Lower leg skin (tissue), 4 donors: ENCODE measurements at regions not wholly inside any gene's neighbourhood (a gene's known extent, or its start where the extent isn't known, plus 50 kb on each side); places are given as distances from the start of the nearest gene placed in this dataset.

ENCODE experiments used
- DNase-seq, 2 donors: peaks; one replicate each; pipeline ENCODE4 v3.0.0-alpha.2; 2019; ENCODE audit warnings: low spot score in 2 of 2
- H3K4me3 ChIP-seq: fragments of 200-600 bp; sonication (generic); 2 replicates; pipeline ENCODE4 v1.5.1; 2017; ENCODE audit warnings: mild to moderate bottlenecking, low read depth; ENCODE audit not compliant: poor library complexity, severe bottlenecking
- POLR2A ChIP-seq, 2 donors: fragments of 450-650 bp; IDR thresholded peaks; one replicate each; pipeline ENCODE4 v1.6.1; 2016 to 2017; ENCODE audit warnings: antibody characterized with exemption in 2 of 2, mild to moderate bottlenecking in 1 of 2, moderate library complexity in 1 of 2
- WGBS, 2 donors: methylation state at CpG; one replicate each; pipeline ENCODE4 v1.1.5; 2018; 5-methylcytosine and 5-hydroxymethylcytosine counted together
- intact Hi-C: fragments of 100-400 bp; cut with DNase I; formaldehyde crosslinking; loops from one replicate; pipeline ENCODE4 v1.15.0; 2023; ENCODE audit warnings: low total_unique reads
- TF ChIP-seq, protein P1 (sequence below), 3 donors: fragments of 450-650 bp; IDR thresholded peaks; one replicate each; pipeline ENCODE4 v1.5.1; 2016; ENCODE audit warnings: antibody characterized with exemption in 3 of 3, mild to moderate bottlenecking in 3 of 3, moderate library complexity in 2 of 3

- TF ChIP-seq POLR2A (IDR thresholded peaks at IDR 0.05), result no peak
- TF ChIP-seq, protein P1, sequence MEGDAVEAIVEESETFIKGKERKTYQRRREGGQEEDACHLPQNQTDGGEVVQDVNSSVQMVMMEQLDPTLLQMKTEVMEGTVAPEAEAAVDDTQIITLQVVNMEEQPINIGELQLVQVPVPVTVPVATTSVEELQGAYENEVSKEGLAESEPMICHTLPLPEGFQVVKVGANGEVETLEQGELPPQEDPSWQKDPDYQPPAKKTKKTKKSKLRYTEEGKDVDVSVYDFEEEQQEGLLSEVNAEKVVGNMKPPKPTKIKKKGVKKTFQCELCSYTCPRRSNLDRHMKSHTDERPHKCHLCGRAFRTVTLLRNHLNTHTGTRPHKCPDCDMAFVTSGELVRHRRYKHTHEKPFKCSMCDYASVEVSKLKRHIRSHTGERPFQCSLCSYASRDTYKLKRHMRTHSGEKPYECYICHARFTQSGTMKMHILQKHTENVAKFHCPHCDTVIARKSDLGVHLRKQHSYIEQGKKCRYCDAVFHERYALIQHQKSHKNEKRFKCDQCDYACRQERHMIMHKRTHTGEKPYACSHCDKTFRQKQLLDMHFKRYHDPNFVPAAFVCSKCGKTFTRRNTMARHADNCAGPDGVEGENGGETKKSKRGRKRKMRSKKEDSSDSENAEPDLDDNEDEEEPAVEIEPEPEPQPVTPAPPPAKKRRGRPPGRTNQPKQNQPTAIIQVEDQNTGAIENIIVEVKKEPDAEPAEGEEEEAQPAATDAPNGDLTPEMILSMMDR (IDR thresholded peaks at IDR 0.05), result no peak
- WGBS, 2 donors, result 59 to 62% methylated on average over 4 of the region's 4 CpGs
- no peak overlapping the region for H3K4me3 ChIP-seq
- intact Hi-C loops, result no loop called here
- DNase-seq, result no peak
These were observed 270.8 kb downstream of the ZEB2 start for GRCh38 chr2:144249035-144249637.

DNA sequence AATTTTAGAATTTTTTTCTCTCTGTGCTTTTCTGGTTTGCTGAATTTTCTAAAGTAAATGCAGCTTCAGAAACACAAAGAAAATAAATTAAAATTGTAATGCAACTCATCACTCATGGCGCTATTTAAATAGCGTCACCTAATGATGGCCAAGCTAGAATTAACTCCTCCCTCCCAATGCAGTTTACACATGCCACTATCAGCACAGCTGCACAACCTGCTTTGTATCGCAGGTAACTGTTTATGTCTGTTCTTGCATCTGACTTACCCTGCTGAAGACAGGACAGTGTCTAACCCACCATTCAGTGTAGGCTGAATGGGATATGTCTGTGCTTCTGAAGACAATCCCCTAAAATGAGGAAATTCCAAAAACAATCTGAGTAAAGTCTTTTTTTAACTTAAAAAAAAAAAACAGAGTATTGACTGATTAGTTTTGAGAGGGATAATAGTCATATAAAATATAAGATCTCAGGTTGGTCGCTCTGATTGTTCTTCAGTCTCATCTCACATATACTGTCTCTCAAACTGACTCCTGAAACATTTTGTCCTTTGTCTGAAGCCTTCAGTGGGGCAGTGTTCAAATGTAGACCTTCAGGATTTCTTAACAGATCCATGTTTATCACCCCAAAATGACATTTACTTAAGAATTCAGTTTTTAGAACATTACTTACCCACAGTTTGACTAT, 271.4 kb downstream of the ZEB2 start:
- no peak for DNase-seq
- 88 to 93% methylated on average over 4 of the region's 4 CpGs for WGBS, 2 donors
- no peak for TF ChIP-seq POLR2A (IDR thresholded peaks at IDR 0.05)
- TF ChIP-seq, protein P1 (IDR thresholded peaks at IDR 0.05), result no peak
- H3K4me3 ChIP-seq, result no peak overlapping the region
- intact Hi-C loops, result no loop called here

DNA sequence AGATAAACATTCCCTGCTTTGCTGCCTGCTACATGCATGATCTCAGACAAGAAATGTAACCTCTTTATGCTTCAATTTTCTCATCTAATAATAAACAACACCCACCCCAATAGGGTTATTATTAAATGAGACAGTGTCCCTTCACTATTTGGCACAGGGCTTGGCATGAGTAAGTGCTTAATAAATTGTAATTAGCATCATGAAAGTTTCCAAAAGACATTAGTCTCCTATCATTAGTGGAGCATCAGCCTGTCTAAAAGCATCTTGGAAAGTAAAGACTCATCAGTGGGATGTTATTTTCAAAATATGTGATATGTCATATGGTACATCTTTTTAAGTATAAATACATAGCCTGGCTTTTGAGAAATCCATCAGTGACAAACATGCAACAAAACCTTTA, 275.0 kb downstream of the ZEB2 start:
- no peak for DNase-seq
- TF ChIP-seq, protein P1 (IDR thresholded peaks at IDR 0.05), result no peak
- TF ChIP-seq POLR2A (IDR thresholded peaks at IDR 0.05), result no peak
- intact Hi-C loops, result no loop called here
- no peak overlapping the region for H3K4me3 ChIP-seq

DNA sequence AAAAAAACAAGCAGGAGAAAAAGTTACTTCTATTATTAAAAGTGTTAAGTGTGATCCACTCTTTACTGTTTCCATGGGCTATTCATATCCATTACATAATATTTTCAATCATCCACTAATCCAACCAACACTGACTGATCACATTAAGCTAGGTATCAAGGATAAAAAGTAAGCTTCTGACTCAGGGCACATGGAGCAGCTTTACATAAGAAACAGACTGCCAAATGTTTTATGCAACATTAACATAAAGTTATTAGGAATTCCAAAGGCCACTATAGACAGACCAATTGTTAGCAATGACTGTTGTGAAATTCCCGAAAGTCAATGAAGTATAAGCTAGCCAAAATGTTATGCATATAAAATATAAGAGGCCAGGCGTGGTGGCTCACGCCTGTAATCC, 277.6 kb downstream of the ZEB2 start:
- 96 to 100% methylated on average over 3 of the region's 3 CpGs for WGBS, 2 donors
- no peak for DNase-seq
- no peak for TF ChIP-seq POLR2A (IDR thresholded peaks at IDR 0.05)
- TF ChIP-seq, protein P1 (IDR thresholded peaks at IDR 0.05), result no peak
- intact Hi-C loops, result no loop called here
- no peak overlapping the region for H3K4me3 ChIP-seq

DNA sequence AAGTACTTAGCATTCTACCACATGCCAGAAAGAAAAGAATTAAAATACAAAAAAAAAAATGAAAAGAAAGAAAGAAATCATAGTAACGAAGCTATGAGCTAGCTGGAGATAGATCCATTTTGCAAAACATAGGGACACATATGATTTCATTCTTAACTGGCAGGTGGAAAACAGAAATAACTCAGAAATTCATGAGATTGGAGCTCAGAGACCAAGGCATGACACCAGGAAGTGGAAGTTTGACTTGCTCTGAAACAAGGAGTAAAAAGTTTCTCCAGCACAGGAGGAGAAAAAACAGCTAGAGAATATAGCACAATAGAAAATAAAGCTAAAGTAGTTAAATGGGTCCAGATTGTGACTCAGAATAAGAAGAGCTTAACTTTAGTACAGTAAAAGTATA, 278.1 kb downstream of the ZEB2 start:
- 94 to 97% methylated on average over 1 of the region's 1 CpG for WGBS, 2 donors
- TF ChIP-seq, protein P1 (IDR thresholded peaks at IDR 0.05), result no peak
- no peak for DNase-seq
- H3K4me3 ChIP-seq, result no peak overlapping the region
- intact Hi-C loops, result no loop called here
